ENCODE measurements at regions not wholly inside any gene's neighbourhood (a gene's known extent, or its start where the extent isn't known, plus 50 kb on each side); places are given as distances from the start of the nearest gene placed in this dataset.

GRCh38 chr6:122068291-122068769 is 331.1 kb upstream of the HSF2 start:
- intact Hi-C loops (cut with micrococcal nuclease; ENCODE audit: unreplicated experiment), result no loop called here
- Histone ChIP-seq H4K20me1 (ENCODE audit: insufficient read depth, low read length) (no peaks in the 10 kb centered on the region), H2AFZ (ENCODE audit: low read length) (no peak overlapping the region), H3K27ac (ENCODE audit: extremely low read length, insufficient read depth, low read length) (no peak overlapping the region), H3K4me3 (replicated peaks in 1 of 3; ENCODE audit: insufficient read depth in 1 of 3, low read depth in 2 of 3, low read length in 3 of 3) (no peak overlapping the region), H3K36me3 (replicated peaks in 1 of 2; ENCODE audit: control insufficient read depth in 1 of 2, insufficient read depth in 2 of 2, low read length in 2 of 2) (no peaks in the 10 kb centered on the region), H3K4me2 (ENCODE audit: low read depth, low read length) (no peak overlapping the region), H3K27me3 (ENCODE audit: control insufficient read depth in 1 of 2, insufficient read depth in 2 of 2, low read length in 2 of 2) (0 out of 5 replicates have a peak, but pooled peaks cover 0 to 3% of the 10 kb centered on the region in 2 experiments), H3K9ac (ENCODE audit: insufficient read depth, low read depth, low read length) (no peak overlapping the region), H3K79me2 (ENCODE audit: insufficient read depth, low read length) (no peaks in the 10 kb centered on the region), H3K9me3 (ENCODE audit: low read length) (no peaks in the 10 kb centered on the region), H3K4me1 (ENCODE audit: insufficient read depth, low read length) (no peaks in the 10 kb centered on the region)
- CTCF ChIA-PET (ENCODE audit: low intra/inter-chr PET ratio, low total read pairs), result no interaction called here
- DNase-seq (ENCODE audit: low spot score) (no peak), FAIRE-seq (no peak), ATAC-seq (no peak)
- no TSS peak for BruUV-seq (replicated peaks)
- in situ Hi-C loops (cut with HindIII; ENCODE audit: extremely low pct_ligation_motif_present, low pct_unique_long_range_greater_than_20kb), result no loop called here
- WGBS (ENCODE audit: low lambda C conversion rate), result under 1% methylated on average over 3 of the region's 3 CpGs
- no peak for TF ChIP-seq IRX3 (CRISPR knock-in tag; IDR thresholded peaks at IDR 0.05; ENCODE audit: borderline replicate concordance, low read depth)
- TF ChIP-seq ZUFSP (CRISPR knock-in tag; IDR thresholded peaks at IDR 0.05; ENCODE audit: borderline replicate concordance), result no peak
- TF ChIP-seq ZNF619 (CRISPR knock-in tag; IDR thresholded peaks at IDR 0.05), result no peak
- no peak for TF ChIP-seq ZIK1 (CRISPR knock-in tag; IDR thresholded peaks at IDR 0.05; ENCODE audit: borderline replicate concordance, low read depth)
- TF ChIP-seq MAF1 (CRISPR knock-in tag; IDR thresholded peaks at IDR 0.05; ENCODE audit: borderline replicate concordance), result no peak
- TF ChIP-seq HNRNPL (IDR thresholded peaks at IDR 0.05; ENCODE audit: low read depth, low read length), result no peak
- TF ChIP-seq FIP1L1 (IDR thresholded peaks at IDR 0.05; ENCODE audit: borderline replicate concordance, insufficient read depth, low read depth, low read length), result no peak
- no peak for TF ChIP-seq MLX (CRISPR knock-in tag; IDR thresholded peaks at IDR 0.05)
- TF ChIP-seq REPIN1 (CRISPR knock-in tag; IDR thresholded peaks at IDR 0.05; ENCODE audit: borderline replicate concordance, low read depth), result no peak
- TF ChIP-seq NFKB2 (CRISPR knock-in tag; IDR thresholded peaks at IDR 0.05; ENCODE audit: borderline replicate concordance), result no peak
- TF ChIP-seq GPBP1L1 (CRISPR knock-in tag; IDR thresholded peaks at IDR 0.05), result no peak
- TF ChIP-seq IRF2 (CRISPR knock-in tag; IDR thresholded peaks at IDR 0.05), result no peak
- no peak for TF ChIP-seq ZNF383 (CRISPR knock-in tag; IDR thresholded peaks at IDR 0.05; ENCODE audit: borderline replicate concordance)
- TF ChIP-seq ZNF512 (CRISPR knock-in tag; IDR thresholded peaks at IDR 0.05), result no peak
- no peak for TF ChIP-seq ZNF24 (IDR thresholded peaks at IDR 0.05)
- no peak for TF ChIP-seq HDAC2 (CRISPR knock-in tag; IDR thresholded peaks at IDR 0.05)
- no peak for TF ChIP-seq ZNF326 (CRISPR knock-in tag; IDR thresholded peaks at IDR 0.05; ENCODE audit: borderline replicate concordance)
- TF ChIP-seq RNF2 (conservative IDR thresholded peaks at IDR 0.05; ENCODE audit: low read depth), result no peak
- POLR2A ChIA-PET, result no interaction called here
